ENCODE measurements at regions not wholly inside any gene's neighbourhood (a gene's known extent, or its start where the extent isn't known, plus 50 kb on each side); places are given as distances from the start of the nearest gene placed in this dataset.

GRCh38 chr2:207395535-207396251 is 134.1 kb upstream of the CREB1 start:
- Histone ChIP-seq H3K9ac (peak overlapping the region; percentile 33), H3K9me3 (ENCODE audit: low read depth) (no peaks in the 10 kb centered on the region), H4K20me1 (ENCODE audit: insufficient read depth) (no peaks in the 10 kb centered on the region), H3K79me2 (ENCODE audit: insufficient read depth) (no peaks in the 10 kb centered on the region), H3K27ac (peak overlapping the region; percentile 94), H3F3A (ENCODE audit: insufficient read depth) (peaks cover 38% of the 10 kb centered on the region), H3K27me3 (replicated peaks; ENCODE audit: insufficient read depth) (no peaks in the 10 kb centered on the region), H2AFZ (no peak overlapping the region), H3K9me2 (ENCODE audit: insufficient read depth) (no peaks in the 10 kb centered on the region), H3K4me2 (ENCODE audit: unreplicated experiment) (peak overlapping the region; percentile 34), H3K4me1 (ENCODE audit: insufficient read depth) (peaks cover 37% of the 10 kb centered on the region), H3K36me3 (ENCODE audit: low read depth) (no peaks in the 10 kb centered on the region), H3K4me3 (no peak overlapping the region)
- DNase-seq, result no peak
- no peak for TF ChIP-seq EZH2 (IDR thresholded peaks at IDR 0.05; ENCODE audit: insufficient read depth, poor library complexity, severe bottlenecking)
- TF ChIP-seq EZH2phosphoT487 (IDR thresholded peaks at IDR 0.05; ENCODE audit: insufficient read depth, low read depth), result no peak
- WGBS, 2 experiments (ENCODE audit: low coverage in 1 of 2, low lambda C conversion rate in 2 of 2, missing lambda C conversion rate in 2 of 2), result 95 to 97% methylated on average over 2 of the region's 2 CpGs
- in situ Hi-C loops (cut with MboI), result no loop called here

DNA sequence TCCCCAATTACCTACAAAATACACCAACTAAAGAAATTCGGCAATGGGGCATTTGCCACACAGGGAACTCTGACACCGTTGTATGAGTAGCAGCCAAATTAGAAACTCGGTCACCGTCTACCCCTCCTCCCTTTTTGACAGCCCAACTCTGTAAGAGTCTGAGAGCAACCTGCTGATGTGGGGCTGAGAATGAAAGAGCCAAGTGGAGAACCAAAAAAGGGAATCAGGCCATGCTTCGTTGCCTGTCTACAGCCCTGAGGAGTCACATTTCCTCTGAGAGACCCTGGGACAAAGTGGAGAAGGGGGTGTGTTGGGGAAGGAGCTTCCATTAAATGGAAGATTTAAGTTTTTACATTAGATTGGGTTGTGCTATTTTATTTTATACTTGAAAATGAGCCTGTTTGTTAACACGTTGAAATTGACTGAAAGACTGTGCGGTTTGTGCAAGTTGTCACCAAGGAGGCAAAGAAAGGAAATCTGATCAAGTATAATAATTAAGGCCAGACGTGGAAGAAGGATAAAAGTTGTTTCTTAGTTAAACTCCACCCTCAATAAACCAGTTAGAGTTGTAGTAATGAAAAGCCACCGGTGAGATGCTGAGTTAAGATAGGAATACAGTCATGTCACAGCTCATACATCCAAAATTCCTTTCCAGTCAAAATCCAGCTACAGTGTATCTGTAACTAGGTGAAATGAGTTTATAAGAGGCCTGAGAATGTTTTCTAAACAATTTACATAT is 131.7 kb upstream of the CREB1 start:
- in situ Hi-C loops (cut with MboI), result no loop called here
- Histone ChIP-seq H3K36me3 (ENCODE audit: low read depth) (no peaks in the 10 kb centered on the region), H3K4me1 (ENCODE audit: insufficient read depth) (peaks cover 36% of the 10 kb centered on the region), H3K4me2 (ENCODE audit: unreplicated experiment) (peak overlapping the region; percentile 44), H3K9me2 (ENCODE audit: insufficient read depth) (no peaks in the 10 kb centered on the region), H3K27me3 (replicated peaks; ENCODE audit: insufficient read depth) (no peaks in the 10 kb centered on the region), H3K4me3 (no peak overlapping the region), H2AFZ (peak overlapping the region; percentile 52), H3K79me2 (ENCODE audit: insufficient read depth) (no peaks in the 10 kb centered on the region), H4K20me1 (ENCODE audit: insufficient read depth) (no peaks in the 10 kb centered on the region), H3K9ac (no peak overlapping the region), H3K27ac (no peak overlapping the region; the same call in 1 of the 2 replicates), H3F3A (ENCODE audit: insufficient read depth) (peaks cover 34% of the 10 kb centered on the region), H3K9me3 (ENCODE audit: low read depth) (no peaks in the 10 kb centered on the region)
- DNase-seq, result peak; percentile 55
- no peak for TF ChIP-seq EZH2 (IDR thresholded peaks at IDR 0.05; ENCODE audit: insufficient read depth, poor library complexity, severe bottlenecking)
- TF ChIP-seq EZH2phosphoT487 (IDR thresholded peaks at IDR 0.05; ENCODE audit: insufficient read depth, low read depth), result no peak
- WGBS, 2 experiments (ENCODE audit: low coverage in 1 of 2, low lambda C conversion rate in 2 of 2, missing lambda C conversion rate in 2 of 2), result 34 to 37% methylated on average over 9 of the region's 9 CpGs

GRCh38 chr2:207399301-207399700 is 130.5 kb upstream of the CREB1 start:
- no peak overlapping the region for H2AFZ ChIP-seq
- DNase-seq, result no peak
- H3K27me3 ChIP-seq (replicated peaks; ENCODE audit: insufficient read depth), result no peaks in the 10 kb centered on the region
- in situ Hi-C loops (cut with MboI), result no loop called here
- no peak overlapping the region for H3K9ac ChIP-seq
- no peaks in the 10 kb centered on the region for H3K36me3 ChIP-seq (ENCODE audit: low read depth)
- H3K9me2 ChIP-seq (ENCODE audit: insufficient read depth), result no peaks in the 10 kb centered on the region
- 83 to 88% methylated on average over 2 of the region's 2 CpGs for WGBS, 2 experiments (ENCODE audit: low coverage in 1 of 2, low lambda C conversion rate in 2 of 2, missing lambda C conversion rate in 2 of 2)
- no peak for TF ChIP-seq EZH2phosphoT487 (IDR thresholded peaks at IDR 0.05; ENCODE audit: insufficient read depth, low read depth)
- no peaks in the 10 kb centered on the region for H3K79me2 ChIP-seq (ENCODE audit: insufficient read depth)
- no peak overlapping the region for H3K27ac ChIP-seq
- peaks cover 24% of the 10 kb centered on the region for H3K4me1 ChIP-seq (ENCODE audit: insufficient read depth)
- peaks cover 21% of the 10 kb centered on the region for H3F3A ChIP-seq (ENCODE audit: insufficient read depth)
- H4K20me1 ChIP-seq (ENCODE audit: insufficient read depth), result no peaks in the 10 kb centered on the region
- no peak overlapping the region for H3K4me2 ChIP-seq (ENCODE audit: unreplicated experiment)
- H3K9me3 ChIP-seq (ENCODE audit: low read depth), result no peaks in the 10 kb centered on the region
- H3K4me3 ChIP-seq, result no peak overlapping the region

DNA sequence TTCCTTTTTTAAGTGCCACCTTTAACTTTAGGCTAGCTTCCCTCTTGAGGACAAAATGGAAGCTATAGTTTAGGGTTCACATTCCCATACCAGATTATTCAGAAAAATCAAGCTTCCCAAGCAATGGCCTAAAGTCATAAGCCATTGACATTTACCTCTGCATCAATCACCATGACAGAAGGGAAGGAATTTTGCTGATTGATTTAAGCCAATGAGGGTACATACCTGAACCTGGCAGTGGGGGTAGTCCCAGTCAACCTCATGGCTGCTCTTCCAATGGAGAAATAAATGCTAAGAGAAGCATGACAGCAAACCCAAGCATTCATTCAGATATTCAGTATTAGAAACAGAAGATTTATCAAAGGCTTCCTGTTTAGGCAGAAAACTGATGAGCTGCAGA is 128.4 kb upstream of the CREB1 start:
- in situ Hi-C loops (cut with MboI), result no loop called here
- Histone ChIP-seq H3K27ac (no peak overlapping the region), H3K4me3 (no peak overlapping the region), H3F3A (ENCODE audit: insufficient read depth) (peaks cover 9% of the 10 kb centered on the region; the same call in 1 of the 2 replicates), H3K9ac (no peak overlapping the region), H3K9me2 (ENCODE audit: insufficient read depth) (no peaks in the 10 kb centered on the region), H3K79me2 (ENCODE audit: insufficient read depth) (no peaks in the 10 kb centered on the region), H3K27me3 (replicated peaks; ENCODE audit: insufficient read depth) (no peaks in the 10 kb centered on the region), H3K9me3 (ENCODE audit: low read depth) (no peaks in the 10 kb centered on the region), H4K20me1 (ENCODE audit: insufficient read depth) (no peaks in the 10 kb centered on the region), H3K4me1 (ENCODE audit: insufficient read depth) (peaks cover 14% of the 10 kb centered on the region), H3K4me2 (ENCODE audit: unreplicated experiment) (no peak overlapping the region), H3K36me3 (ENCODE audit: low read depth) (no peaks in the 10 kb centered on the region), H2AFZ (no peak overlapping the region)
- DNase-seq, result no peak
- no peak for TF ChIP-seq EZH2 (IDR thresholded peaks at IDR 0.05; ENCODE audit: insufficient read depth, poor library complexity, severe bottlenecking)
- no peak for TF ChIP-seq EZH2phosphoT487 (IDR thresholded peaks at IDR 0.05; ENCODE audit: insufficient read depth, low read depth)
